LNCaP clone FGC (cell line): ENCODE measurements at regions not wholly inside any gene's neighbourhood (a gene's known extent, or its start where the extent isn't known, plus 50 kb on each side); places are given as distances from the start of the nearest gene placed in this dataset.
A peak's percentile ranks its signal among the peaks of the same experiment; 100 is the strongest.

ENCODE experiments used
- DNase-seq: peaks from one replicate; pipeline ENCODE4 v3.0.0-alpha.2; 2011; ENCODE audit warnings: low read depth
- H3K4me3 ChIP-seq: 2 replicates; pipeline ENCODE4 v1.5.1; 2011; ENCODE audit warnings: mild to moderate bottlenecking, low read depth, low read length, control low read depth
- CTCF ChIP-seq: IDR thresholded peaks from 2 replicates; pipeline ENCODE4 v1.5.1; 2012; ENCODE audit warnings: mild to moderate bottlenecking; ENCODE audit not compliant: control insufficient read depth, insufficient read depth; ENCODE audit errors: extremely low read depth

- DNase-seq: no peak
- no peak overlapping the region for H3K4me3 ChIP-seq
- no peak for TF ChIP-seq CTCF
Measured at GRCh38 chr21:17976691-17977090, 157.5 kb upstream of the C21orf91 start.

DNA sequence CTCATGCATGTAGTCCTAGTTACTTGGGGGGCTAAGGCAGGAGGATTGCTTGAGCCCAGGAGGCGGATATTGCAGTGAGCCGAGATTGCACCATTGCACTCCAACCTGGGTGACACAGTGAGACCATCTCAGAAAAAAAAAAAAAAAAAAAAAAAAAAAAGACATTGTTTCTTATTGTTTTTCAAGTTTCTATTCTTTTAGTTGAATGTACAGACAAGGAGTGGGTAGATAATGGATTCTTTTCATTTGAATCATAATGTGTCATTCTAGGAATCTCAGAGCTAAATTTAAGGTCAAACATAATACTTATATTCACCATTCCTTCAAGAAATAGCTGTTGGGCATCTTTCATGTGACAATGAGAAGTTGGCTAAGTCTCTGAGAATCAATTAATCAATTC is 157.0 kb upstream of the C21orf91 start:
- TF ChIP-seq CTCF: no peak
- H3K4me3 ChIP-seq: no peak overlapping the region
- no peak for DNase-seq

- no peak for DNase-seq
- TF ChIP-seq CTCF: no peak
- no peak overlapping the region for H3K4me3 ChIP-seq
Measured at GRCh38 chr21:17967319-17967718, 148.2 kb upstream of the C21orf91 start.

GRCh38 chr21:17964716-17965115 is 145.6 kb upstream of the C21orf91 start:
- no peak for DNase-seq
- no peak for TF ChIP-seq CTCF
- no peak overlapping the region for H3K4me3 ChIP-seq

DNA sequence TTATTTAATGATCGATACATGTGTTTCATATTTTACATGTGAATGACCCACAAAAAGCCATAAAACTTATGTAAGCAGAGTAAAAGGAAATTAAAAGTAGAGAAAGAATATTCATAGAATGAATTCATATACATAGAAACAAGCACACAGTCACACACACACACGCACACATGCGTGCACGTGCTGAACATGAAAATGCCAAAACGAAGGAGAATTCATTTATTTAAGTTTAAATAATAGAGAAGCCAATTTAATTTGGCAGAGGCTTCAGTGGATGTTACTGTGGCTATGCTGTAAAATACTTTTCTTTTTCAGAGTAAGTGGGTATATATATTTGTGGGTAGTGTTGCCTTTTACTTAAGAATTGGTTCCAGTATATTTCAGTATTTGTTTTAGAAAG is 145.0 kb upstream of the C21orf91 start:
- no peak for TF ChIP-seq CTCF
- DNase-seq: no peak
- no peak overlapping the region for H3K4me3 ChIP-seq

DNA sequence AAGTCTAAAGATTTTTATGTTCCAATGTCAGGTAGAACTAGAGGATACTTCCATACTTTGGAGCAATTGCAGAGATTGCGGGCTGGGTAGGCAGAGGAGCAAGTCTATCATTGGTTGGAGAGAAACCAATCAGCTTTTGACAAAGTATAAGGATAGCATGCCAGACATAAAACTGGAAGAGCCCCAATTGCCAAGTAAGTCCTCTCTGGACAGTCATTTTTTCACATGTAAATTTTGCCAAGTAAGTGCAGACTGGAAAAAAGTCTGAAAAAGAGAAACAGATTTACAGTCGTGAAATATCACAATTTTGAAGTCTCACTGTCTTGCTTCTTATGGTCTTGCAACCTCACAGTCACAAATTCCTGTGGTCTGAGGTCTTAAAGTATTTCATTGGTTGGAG is 131.4 kb upstream of the C21orf91 start:
- no peak for DNase-seq
- H3K4me3 ChIP-seq: no peak overlapping the region
- no peak for TF ChIP-seq CTCF

DNA sequence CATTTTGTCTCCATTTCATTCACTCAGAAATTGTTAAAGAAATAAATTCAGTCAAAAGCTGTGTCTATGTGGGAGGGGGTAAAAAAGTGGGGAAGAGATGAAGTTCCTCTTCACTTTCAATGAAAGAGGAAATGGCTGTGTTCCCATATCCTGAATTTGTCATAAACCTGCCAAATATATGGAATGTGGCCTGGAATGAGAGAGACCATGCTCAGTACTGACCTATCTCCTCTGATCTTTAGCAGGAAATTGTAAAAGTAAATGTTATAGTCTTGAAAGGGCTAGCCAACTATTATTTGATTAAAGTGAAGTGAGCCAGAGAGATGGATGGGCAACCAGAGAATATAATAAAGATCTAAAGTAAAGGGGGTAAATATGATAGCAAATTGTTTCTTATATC is 130.3 kb upstream of the C21orf91 start:
- no peak for TF ChIP-seq CTCF
- H3K4me3 ChIP-seq: no peak overlapping the region
- peak; percentile 52 for DNase-seq
